OCI-LY7 (cell line): ENCODE measurements at regions not wholly inside any gene's neighbourhood (a gene's known extent, or its start where the extent isn't known, plus 50 kb on each side); places are given as distances from the start of the nearest gene placed in this dataset.

Experiments used
- BruUV-seq: library from RNA; stranded (reverse); fragments of 400-500 nt; replicated peaks from 2 replicates; lab custom pipeline; 2021; lab: Mats Ljungman, UMichigan
- CTCF ChIA-PET: fragments of 300-600 bp; sonication (Branson Sonifier 250); formaldehyde crosslinking; loops from one replicate; lab custom pipeline; 2022; ENCODE audit warnings: antibody characterized with exemption; ENCODE audit not compliant: unreplicated experiment; lab: Charles Lee
- POLR2A ChIA-PET: fragments of 300-600 bp; sonication (Branson Sonifier 250); formaldehyde crosslinking; loops from one replicate; lab custom pipeline; 2022; ENCODE audit warnings: antibody characterized with exemption; lab: Charles Lee
- DNase-seq: peaks from one replicate; pipeline ENCODE4 v3.0.0-alpha.2; 2015; ENCODE audit warnings: low spot score
- H2AFZ ChIP-seq: fragments of 200-600 bp; sonication (generic), shearing (Covaris generic); 2 replicates; pipeline ENCODE4 v1.6.1; 2014; ENCODE audit warnings: mild to moderate bottlenecking, antibody characterized with exemption, low read length, moderate library complexity
- H3K27ac ChIP-seq: fragments of 200-600 bp; sonication (generic); 2 replicates; pipeline ENCODE4 v1.5.1; 2014; ENCODE audit warnings: mixed run types, low read depth, mild to moderate bottlenecking, moderate library complexity, low read length, inconsistent platforms; ENCODE audit not compliant: poor library complexity, severe bottlenecking
- H3K36me3 ChIP-seq: fragments of 200-600 bp; sonication (generic); 2 replicates; pipeline ENCODE4 v1.6.1; 2014; ENCODE audit warnings: mild to moderate bottlenecking, antibody characterized with exemption, low read length, moderate library complexity, mixed read lengths; ENCODE audit not compliant: insufficient read depth
- H3K4me1 ChIP-seq: fragments of 200-600 bp; sonication (generic); 2 replicates; pipeline ENCODE4 v1.5.1; 2014; ENCODE audit warnings: mild to moderate bottlenecking, low read length; ENCODE audit not compliant: insufficient read depth, poor library complexity, severe bottlenecking
- H3K4me2 ChIP-seq: fragments of 200-600 bp; sonication (generic); 2 replicates; pipeline ENCODE4 v1.6.1; 2014; ENCODE audit warnings: mild to moderate bottlenecking, low read length
- H3K4me3 ChIP-seq: fragments of 200-600 bp; sonication (generic); 2 replicates; pipeline ENCODE4 v1.5.1; 2014; ENCODE audit warnings: mild to moderate bottlenecking, low read depth, low read length; ENCODE audit not compliant: poor library complexity, severe bottlenecking
- H3K79me2 ChIP-seq: fragments of 200-600 bp; sonication (generic); 2 replicates; pipeline ENCODE4 v1.6.1; 2016; ENCODE audit warnings: low read depth, mild to moderate bottlenecking, low read length, moderate library complexity, mixed read lengths; ENCODE audit not compliant: insufficient read depth
- H3K9me2 ChIP-seq: fragments of 200-600 bp; sonication (generic); 2 replicates; pipeline ENCODE4 v1.6.1; 2016; ENCODE audit warnings: mild to moderate bottlenecking, low read length, mixed read lengths; ENCODE audit not compliant: insufficient read depth
- H3K9me3 ChIP-seq: fragments of 200-600 bp; sonication (generic); 2 replicates; pipeline ENCODE4 v1.6.1; 2014; ENCODE audit warnings: mild to moderate bottlenecking, mixed run types, low read length, mixed read lengths
- H4K20me1 ChIP-seq: fragments of 200-600 bp; sonication (generic); 2 replicates; pipeline ENCODE4 v1.6.1; 2014; ENCODE audit warnings: mild to moderate bottlenecking, antibody characterized with exemption, low read length, moderate library complexity, mixed read lengths; ENCODE audit not compliant: insufficient read depth
- EZH2phosphoT487 ChIP-seq: fragments of 200-600 bp; sonication (generic); IDR thresholded peaks from 2 replicates; pipeline ENCODE4 v1.6.1; 2018; ENCODE audit warnings: low read depth, borderline replicate concordance, mild to moderate bottlenecking, mixed run types, antibody characterized with exemption, low read length, moderate library complexity, mixed read lengths
- intact Hi-C: fragments of 100-400 bp; cut with micrococcal nuclease; formaldehyde crosslinking; loops from one replicate; pipeline ENCODE4 v1.10.0; 2022; ENCODE audit not compliant: unreplicated experiment
- TF ChIP-seq, protein P1 (sequence below): fragments of 200-600 bp; sonication (generic); conservative IDR thresholded peaks from 2 replicates; pipeline ENCODE4 v1.5.1; 2014; ENCODE audit warnings: mild to moderate bottlenecking, antibody characterized with exemption, low read length, moderate library complexity, mixed read lengths

- H3K4me3 ChIP-seq: no peak overlapping the region
- intact Hi-C loops: no loop called here
- H3K9me3 ChIP-seq: no peaks in the 10 kb centered on the region
- POLR2A ChIA-PET: no interaction called here
- TF ChIP-seq EZH2phosphoT487: no peak
- TF ChIP-seq, protein P1, sequence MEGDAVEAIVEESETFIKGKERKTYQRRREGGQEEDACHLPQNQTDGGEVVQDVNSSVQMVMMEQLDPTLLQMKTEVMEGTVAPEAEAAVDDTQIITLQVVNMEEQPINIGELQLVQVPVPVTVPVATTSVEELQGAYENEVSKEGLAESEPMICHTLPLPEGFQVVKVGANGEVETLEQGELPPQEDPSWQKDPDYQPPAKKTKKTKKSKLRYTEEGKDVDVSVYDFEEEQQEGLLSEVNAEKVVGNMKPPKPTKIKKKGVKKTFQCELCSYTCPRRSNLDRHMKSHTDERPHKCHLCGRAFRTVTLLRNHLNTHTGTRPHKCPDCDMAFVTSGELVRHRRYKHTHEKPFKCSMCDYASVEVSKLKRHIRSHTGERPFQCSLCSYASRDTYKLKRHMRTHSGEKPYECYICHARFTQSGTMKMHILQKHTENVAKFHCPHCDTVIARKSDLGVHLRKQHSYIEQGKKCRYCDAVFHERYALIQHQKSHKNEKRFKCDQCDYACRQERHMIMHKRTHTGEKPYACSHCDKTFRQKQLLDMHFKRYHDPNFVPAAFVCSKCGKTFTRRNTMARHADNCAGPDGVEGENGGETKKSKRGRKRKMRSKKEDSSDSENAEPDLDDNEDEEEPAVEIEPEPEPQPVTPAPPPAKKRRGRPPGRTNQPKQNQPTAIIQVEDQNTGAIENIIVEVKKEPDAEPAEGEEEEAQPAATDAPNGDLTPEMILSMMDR: no peak
- no peaks in the 10 kb centered on the region for H4K20me1 ChIP-seq
- H3K4me2 ChIP-seq: no peak overlapping the region
- DNase-seq: no peak
- no peaks in the 10 kb centered on the region for H3K4me1 ChIP-seq
- H3K9me2 ChIP-seq: no peaks in the 10 kb centered on the region
- no TSS peak for BruUV-seq
- no peaks in the 10 kb centered on the region for H3K36me3 ChIP-seq
- no peaks in the 10 kb centered on the region for H3K79me2 ChIP-seq
- H2AFZ ChIP-seq: no peak overlapping the region
- H3K27ac ChIP-seq: no peak overlapping the region
- CTCF ChIA-PET: no interaction called here
Observed at GRCh38 chr2:23299476-23300195, 85.3 kb upstream of the KLHL29 start.

DNA sequence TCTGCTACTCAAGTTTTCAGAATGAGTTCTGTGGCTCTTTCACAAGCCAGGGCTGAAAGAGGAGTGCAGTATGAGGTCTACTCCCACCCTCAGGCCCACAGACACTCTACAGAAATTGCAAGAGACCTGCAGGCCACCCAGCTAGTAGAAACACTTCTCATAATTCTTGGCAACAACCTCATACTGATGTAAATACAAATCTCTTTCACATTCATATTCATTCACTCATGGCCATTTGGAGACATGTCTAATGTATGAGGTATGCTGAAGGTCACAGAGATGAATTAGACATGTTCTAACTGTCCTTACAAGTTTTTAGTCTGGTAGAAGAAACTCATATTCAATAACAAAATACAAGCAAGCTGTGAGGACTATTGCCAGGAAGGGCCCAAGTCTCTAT lies 83.8 kb upstream of the KLHL29 start:
- CTCF ChIA-PET: no interaction called here
- TF ChIP-seq, protein P1: no peak
- TF ChIP-seq EZH2phosphoT487: no peak

DNA sequence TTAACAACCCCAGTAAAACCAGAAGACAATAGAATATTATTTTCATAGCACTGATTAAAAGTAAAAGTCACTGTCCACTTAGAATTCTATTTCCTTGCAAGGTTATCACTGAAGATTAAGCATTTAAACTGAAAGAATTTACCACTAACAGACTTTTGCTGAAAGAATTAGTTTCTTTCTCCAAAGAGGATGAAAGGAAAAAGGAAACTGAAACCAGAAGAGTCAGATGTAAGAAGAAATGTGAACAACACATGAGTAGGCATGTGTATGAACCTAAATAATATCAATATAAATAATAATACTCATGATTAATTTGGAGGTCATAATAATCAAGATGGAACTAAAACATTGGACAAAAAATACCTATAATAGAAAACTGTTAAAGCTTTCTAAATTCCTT lies 82.4 kb upstream of the KLHL29 start:
- H3K9me2 ChIP-seq: no peaks in the 10 kb centered on the region
- no peak for DNase-seq
- no peak overlapping the region for H3K4me2 ChIP-seq
- H3K9me3 ChIP-seq: no peaks in the 10 kb centered on the region
- H4K20me1 ChIP-seq: no peaks in the 10 kb centered on the region
- H3K36me3 ChIP-seq: no peaks in the 10 kb centered on the region
- H3K79me2 ChIP-seq: no peaks in the 10 kb centered on the region
- intact Hi-C loops: no loop called here
- ChIA-PET POLR2A (no interaction called here), CTCF (no interaction called here)
- TF ChIP-seq EZH2phosphoT487: no peak
- TF ChIP-seq, protein P1: no peak
- no TSS peak for BruUV-seq
- no peaks in the 10 kb centered on the region for H3K4me1 ChIP-seq
- no peak overlapping the region for H3K27ac ChIP-seq
- no peak overlapping the region for H2AFZ ChIP-seq
- no peak overlapping the region for H3K4me3 ChIP-seq

More for the DNA sequence above, 83.8 kb upstream of the KLHL29 start:
- Histone ChIP-seq H3K79me2 (no peaks in the 10 kb centered on the region), H3K9me3 (no peaks in the 10 kb centered on the region), H2AFZ (no peak overlapping the region), H3K4me1 (no peaks in the 10 kb centered on the region), H4K20me1 (no peaks in the 10 kb centered on the region), H3K4me2 (no peak overlapping the region), H3K9me2 (no peaks in the 10 kb centered on the region), H3K36me3 (no peaks in the 10 kb centered on the region), H3K4me3 (no peak overlapping the region), H3K27ac (no peak overlapping the region)
- intact Hi-C loops: no loop called here
- DNase-seq: no peak
- no TSS peak for BruUV-seq
- POLR2A ChIA-PET: no interaction called here
